Panc1 (cell line): ENCODE measurements at regions not wholly inside any gene's neighbourhood (a gene's known extent, or its start where the extent isn't known, plus 50 kb on each side); places are given as distances from the start of the nearest gene placed in this dataset.

Experiments used
- ATAC-seq: fragments of 200-7000 bp; cut with Tn5 transposase; 2 replicates; pipeline ENCODE4 v1.9.1; 2020; ENCODE audit warnings: mild to moderate bottlenecking, moderate library complexity
- BruUV-seq: library from RNA; stranded (reverse); fragments of 400-500 nt; replicated peaks from 2 replicates; lab custom pipeline; 2021; lab: Mats Ljungman, UMichigan
- CTCF ChIA-PET: fragments of 300-600 bp; sonication (Branson Sonifier 250); formaldehyde crosslinking; loops from one replicate; lab custom pipeline; 2022; ENCODE audit warnings: antibody characterized with exemption; lab: Charles Lee
- POLR2A ChIA-PET: fragments of 300-600 bp; sonication (Branson Sonifier 250); formaldehyde crosslinking; loops from one replicate; lab custom pipeline; 2022; ENCODE audit warnings: antibody characterized with exemption; lab: Charles Lee
- DNase-seq: peaks from one replicate; pipeline ENCODE4 v3.0.0-alpha.2; 2010; ENCODE audit warnings: low read depth, low spot score
- H3K27ac ChIP-seq: 2 replicates; pipeline ENCODE4 v1.5.1; 2011; ENCODE audit warnings: mild to moderate bottlenecking, low read length, inconsistent platforms
- H3K27me3 ChIP-seq: fragments of 200-500 bp; sonication (Bioruptor generic); 2 replicates; pipeline ENCODE4 v1.6.0; 2014; ENCODE audit warnings: low read length, inconsistent platforms; ENCODE audit not compliant: control insufficient read depth, insufficient read depth
- H3K36me3 ChIP-seq: fragments of 200-500 bp; sonication (Bioruptor generic); 2 replicates; pipeline ENCODE4 v1.5.1; 2014; ENCODE audit warnings: inconsistent platforms, mild to moderate bottlenecking, low read length, moderate library complexity; ENCODE audit not compliant: control insufficient read depth, insufficient read depth
- H3K4me1 ChIP-seq: 2 replicates; pipeline ENCODE4 v1.5.1; 2011; ENCODE audit warnings: inconsistent platforms, mild to moderate bottlenecking, low read length, moderate library complexity; ENCODE audit not compliant: control insufficient read depth, insufficient read depth
- H3K4me3 ChIP-seq, 2 experiments: 2 replicates each; pipeline ENCODE4 v1.5.1; 2011 to 2012; ENCODE audit warnings: low read depth in 2 of 2, low read length in 2 of 2, mild to moderate bottlenecking in 2 of 2, inconsistent platforms in 1 of 2, moderate library complexity in 1 of 2
- H3K9me3 ChIP-seq: fragments of 200-500 bp; sonication (Bioruptor generic); 2 replicates; pipeline ENCODE4 v1.5.1; 2014; ENCODE audit warnings: low read depth, mild to moderate bottlenecking, inconsistent platforms, low read length, moderate library complexity; ENCODE audit not compliant: control insufficient read depth, insufficient read depth
- CTCF ChIP-seq: fragments of 450-650 bp; IDR thresholded peaks from 2 replicates; pipeline ENCODE4 v1.5.1; 2017; ENCODE audit warnings: mild to moderate bottlenecking
- POLR2AphosphoS5 ChIP-seq: IDR thresholded peaks from 2 replicates; pipeline ENCODE4 v1.6.1; 2012; ENCODE audit warnings: mild to moderate bottlenecking, low read depth, low read length, moderate library complexity
- REST ChIP-seq, 2 experiments: IDR thresholded peaks; 2 replicates each; pipeline ENCODE4 v1.6.1; 2011 to 2012; ENCODE audit warnings: low read depth in 2 of 2, control low read depth in 1 of 2, low read length in 1 of 2, mild to moderate bottlenecking in 1 of 2, moderate library complexity in 1 of 2; ENCODE audit not compliant: insufficient read depth in 1 of 2
- SIN3A ChIP-seq: IDR thresholded peaks from 2 replicates; pipeline ENCODE4 v1.6.1; 2012; ENCODE audit warnings: low read depth, mild to moderate bottlenecking, low read length, moderate library complexity, borderline replicate concordance; ENCODE audit not compliant: insufficient read depth
- TCF7L2 ChIP-seq: IDR thresholded peaks from 2 replicates; pipeline ENCODE4 v1.6.1; 2011; ENCODE audit warnings: mild to moderate bottlenecking, low read depth, low read length, inconsistent platforms
- in situ Hi-C: cut with HindIII; loops from 2 replicates; pipeline ENCODE4 v1.10.0; 2016; ENCODE audit warnings: low sequenced_read_pairs, low pct_unique_long_range_greater_than_20kb
- intact Hi-C: fragments of 100-400 bp; cut with micrococcal nuclease; formaldehyde crosslinking; loops from one replicate; pipeline ENCODE4 v1.10.0; 2022; ENCODE audit not compliant: unreplicated experiment

DNA sequence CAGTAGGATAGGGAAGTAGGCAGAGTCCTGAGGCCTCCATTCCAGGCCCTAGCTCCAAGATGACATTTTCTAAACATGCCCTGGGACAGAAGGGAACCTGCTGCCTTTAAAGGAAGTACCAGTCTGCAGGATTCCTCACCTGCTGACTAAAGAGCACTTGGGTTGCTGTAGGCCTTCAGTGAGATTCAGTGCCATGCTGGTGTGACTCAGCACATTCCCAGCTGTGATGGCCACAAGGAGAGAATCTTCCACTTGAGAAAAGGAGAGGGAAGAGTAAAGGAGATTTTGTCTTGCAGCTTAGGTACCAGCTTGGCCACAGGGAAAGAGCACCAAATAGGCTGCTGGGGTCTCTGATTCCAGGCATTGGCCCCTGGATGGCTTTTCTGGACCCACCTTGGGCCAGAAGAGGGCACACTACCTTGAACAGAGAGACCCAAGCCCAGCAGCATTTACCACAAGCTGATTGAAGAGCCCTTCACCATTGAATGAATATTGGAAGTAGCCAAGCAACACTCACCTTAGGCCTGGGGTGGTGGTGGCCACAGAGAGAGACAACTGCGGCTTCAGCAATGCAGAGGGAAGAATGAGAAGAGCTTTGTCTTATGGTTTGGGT, 498.3 kb downstream of the KCNH5 start:
- H3K4me1 ChIP-seq: no peaks in the 10 kb centered on the region
- CTCF ChIA-PET: no interaction called here
- in situ Hi-C loops (no loop called here), intact Hi-C loops (no loop called here)
- no peak for DNase-seq
- no peak overlapping the region for H3K27ac ChIP-seq
- H3K9me3 ChIP-seq: no peaks in the 10 kb centered on the region
- H3K36me3 ChIP-seq: no peaks in the 10 kb centered on the region
- no peak for ATAC-seq
- POLR2A ChIA-PET: no interaction called here
- no peaks in the 10 kb centered on the region for H3K27me3 ChIP-seq
- no TSS peak for BruUV-seq
- TF ChIP-seq POLR2AphosphoS5 (no peak), TCF7L2 (no peak), SIN3A (no peak), CTCF (no peak), REST (IDR thresholded peaks at IDR 0.05; ENCODE audit: insufficient read depth in 1 of 2, low read depth in 2 of 2, low read length in 1 of 2) (no peak)
- no peak overlapping the region for H3K4me3 ChIP-seq

DNA sequence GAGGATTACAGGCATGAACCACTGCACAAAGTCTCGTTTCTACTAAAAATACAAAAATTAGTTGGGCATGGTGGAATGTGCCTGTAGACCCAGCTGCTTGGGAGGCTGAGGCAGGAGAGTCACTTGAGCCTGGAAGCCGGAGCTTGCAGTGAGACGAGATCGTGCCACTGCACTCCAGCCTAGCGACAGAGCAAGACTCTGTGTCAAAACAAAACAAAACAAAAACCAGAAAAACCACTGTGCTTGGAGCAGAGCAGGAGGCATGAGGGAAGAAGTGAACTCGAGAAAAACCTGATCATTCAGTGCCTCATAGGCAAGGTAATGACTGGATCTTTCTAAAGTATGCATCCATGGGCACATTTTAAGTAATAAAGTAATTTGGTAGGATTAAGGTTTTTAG, 487.8 kb downstream of the KCNH5 start:
- ATAC-seq (no peak), DNase-seq (no peak)
- Histone ChIP-seq H3K9me3 (no peaks in the 10 kb centered on the region), H3K27ac (no peak overlapping the region), H3K27me3 (no peaks in the 10 kb centered on the region), H3K4me1 (no peaks in the 10 kb centered on the region), H3K4me3 (no peak overlapping the region), H3K36me3 (no peaks in the 10 kb centered on the region)
- intact Hi-C loops: no loop called here
- TF ChIP-seq TCF7L2 (no peak), SIN3A (no peak), CTCF (no peak), POLR2AphosphoS5 (no peak)
- POLR2A ChIA-PET: no interaction called here
- no TSS peak for BruUV-seq
- in situ Hi-C loops: no loop called here
- CTCF ChIA-PET: no interaction called here
